DOHH2 (cell line): ENCODE measurements at regions not wholly inside any gene's neighbourhood (a gene's known extent, or its start where the extent isn't known, plus 50 kb on each side); places are given as distances from the start of the nearest gene placed in this dataset.

Experiments used
- H3F3A ChIP-seq: fragments of 200-600 bp; sonication (generic), shearing (Covaris generic); 2 replicates; pipeline ENCODE4 v1.6.0; 2016; ENCODE audit warnings: antibody characterized with exemption, mild to moderate bottlenecking; ENCODE audit not compliant: control insufficient read depth, insufficient read depth
- H3K27ac ChIP-seq: fragments of 200-600 bp; sonication (generic); 2 replicates; pipeline ENCODE4 v1.5.1; 2014; ENCODE audit warnings: low read depth, mild to moderate bottlenecking, low read length, moderate library complexity
- H3K27me3 ChIP-seq: fragments of 200-600 bp; sonication (generic); 2 replicates; pipeline ENCODE4 v1.6.1; 2014; ENCODE audit warnings: mild to moderate bottlenecking, low read length, mixed read lengths; ENCODE audit not compliant: control insufficient read depth
- H3K36me3 ChIP-seq: fragments of 200-600 bp; sonication (generic); 2 replicates; pipeline ENCODE4 v1.6.1; 2014; ENCODE audit warnings: mild to moderate bottlenecking, low read length, moderate library complexity, mixed read lengths; ENCODE audit not compliant: control insufficient read depth
- H3K4me1 ChIP-seq: fragments of 200-600 bp; sonication (generic); 2 replicates; pipeline ENCODE4 v1.6.1; 2014; ENCODE audit warnings: mild to moderate bottlenecking, low read length, mixed read lengths; ENCODE audit not compliant: control insufficient read depth
- H3K4me2 ChIP-seq: fragments of 200-600 bp; sonication (generic); 2 replicates; pipeline ENCODE4 v1.6.0; 2014; ENCODE audit warnings: mild to moderate bottlenecking, low read length, moderate library complexity
- H3K4me3 ChIP-seq: fragments of 200-600 bp; sonication (generic); 2 replicates; pipeline ENCODE4 v1.5.1; 2014; ENCODE audit warnings: mild to moderate bottlenecking, low read length, mixed read lengths
- H3K79me2 ChIP-seq: fragments of 200-600 bp; sonication (generic); 2 replicates; pipeline ENCODE4 v1.6.1; 2014; ENCODE audit warnings: mild to moderate bottlenecking, low read length, mixed read lengths; ENCODE audit not compliant: control insufficient read depth
- H3K9me2 ChIP-seq: fragments of 200-600 bp; sonication (generic); replicated peaks from 2 replicates; pipeline ENCODE4 v1.6.1; 2014; ENCODE audit warnings: mild to moderate bottlenecking, low read length, mixed read lengths; ENCODE audit not compliant: control insufficient read depth
- H3K9me3 ChIP-seq: fragments of 200-600 bp; sonication (generic); 2 replicates; pipeline ENCODE4 v1.6.1; 2014; ENCODE audit warnings: antibody characterized with exemption, low read length, mixed read lengths; ENCODE audit not compliant: control insufficient read depth, insufficient read depth
- H4K20me1 ChIP-seq: fragments of 200-600 bp; sonication (generic); 2 replicates; pipeline ENCODE4 v1.6.0; 2014; ENCODE audit warnings: low read depth, mild to moderate bottlenecking, antibody characterized with exemption, low read length, moderate library complexity; ENCODE audit not compliant: control insufficient read depth, insufficient read depth
- EZH2phosphoT487 ChIP-seq: fragments of 200-600 bp; sonication (generic); IDR thresholded peaks from 2 replicates; pipeline ENCODE4 v1.6.1; 2017; ENCODE audit warnings: borderline replicate concordance, mild to moderate bottlenecking, antibody characterized with exemption, low read length, moderate library complexity, mixed read lengths
- TF ChIP-seq, protein P1 (sequence below): fragments of 200-600 bp; sonication (generic); IDR thresholded peaks from one replicate; pipeline ENCODE4 v1.5.1; 2014; ENCODE audit warnings: antibody characterized with exemption, mild to moderate bottlenecking, low read depth, low read length; ENCODE audit not compliant: poor library complexity, severe bottlenecking

DNA sequence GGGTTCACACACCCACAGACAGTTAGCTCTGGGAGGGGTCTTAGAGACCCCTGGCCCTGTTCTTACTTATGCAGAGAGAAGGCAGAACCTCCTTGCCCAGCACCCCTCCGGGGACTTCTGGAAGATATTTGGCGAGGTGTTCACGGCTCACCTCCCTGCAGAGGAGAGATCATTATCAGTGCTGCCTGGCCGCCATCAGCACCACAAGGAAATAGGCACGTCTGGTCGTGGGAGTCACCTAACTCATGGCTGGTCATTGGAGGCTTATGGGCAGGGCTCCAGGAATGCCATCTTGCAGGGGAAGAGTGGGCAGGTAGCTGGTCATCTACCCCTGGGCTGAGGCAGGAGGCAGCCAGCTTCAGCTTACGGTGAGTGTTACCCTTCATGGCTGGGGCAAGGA is 189.4 kb downstream of the RPS24 start:
- H3K27me3 ChIP-seq, result no peaks in the 10 kb centered on the region
- no peak overlapping the region for H3K4me2 ChIP-seq
- no peaks in the 10 kb centered on the region for H3K36me3 ChIP-seq
- H3K27ac ChIP-seq, result no peak overlapping the region
- TF ChIP-seq, protein P1, sequence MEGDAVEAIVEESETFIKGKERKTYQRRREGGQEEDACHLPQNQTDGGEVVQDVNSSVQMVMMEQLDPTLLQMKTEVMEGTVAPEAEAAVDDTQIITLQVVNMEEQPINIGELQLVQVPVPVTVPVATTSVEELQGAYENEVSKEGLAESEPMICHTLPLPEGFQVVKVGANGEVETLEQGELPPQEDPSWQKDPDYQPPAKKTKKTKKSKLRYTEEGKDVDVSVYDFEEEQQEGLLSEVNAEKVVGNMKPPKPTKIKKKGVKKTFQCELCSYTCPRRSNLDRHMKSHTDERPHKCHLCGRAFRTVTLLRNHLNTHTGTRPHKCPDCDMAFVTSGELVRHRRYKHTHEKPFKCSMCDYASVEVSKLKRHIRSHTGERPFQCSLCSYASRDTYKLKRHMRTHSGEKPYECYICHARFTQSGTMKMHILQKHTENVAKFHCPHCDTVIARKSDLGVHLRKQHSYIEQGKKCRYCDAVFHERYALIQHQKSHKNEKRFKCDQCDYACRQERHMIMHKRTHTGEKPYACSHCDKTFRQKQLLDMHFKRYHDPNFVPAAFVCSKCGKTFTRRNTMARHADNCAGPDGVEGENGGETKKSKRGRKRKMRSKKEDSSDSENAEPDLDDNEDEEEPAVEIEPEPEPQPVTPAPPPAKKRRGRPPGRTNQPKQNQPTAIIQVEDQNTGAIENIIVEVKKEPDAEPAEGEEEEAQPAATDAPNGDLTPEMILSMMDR, result no peak
- TF ChIP-seq EZH2phosphoT487, result no peak
- H3K79me2 ChIP-seq, result no peaks in the 10 kb centered on the region
- H3F3A ChIP-seq, result no peaks in the 10 kb centered on the region
- no peaks in the 10 kb centered on the region for H3K4me1 ChIP-seq
- H3K9me2 ChIP-seq, result no peaks in the 10 kb centered on the region
- no peaks in the 10 kb centered on the region for H4K20me1 ChIP-seq
- no peak overlapping the region for H3K4me3 ChIP-seq
- H3K9me3 ChIP-seq, result no peaks in the 10 kb centered on the region

DNA sequence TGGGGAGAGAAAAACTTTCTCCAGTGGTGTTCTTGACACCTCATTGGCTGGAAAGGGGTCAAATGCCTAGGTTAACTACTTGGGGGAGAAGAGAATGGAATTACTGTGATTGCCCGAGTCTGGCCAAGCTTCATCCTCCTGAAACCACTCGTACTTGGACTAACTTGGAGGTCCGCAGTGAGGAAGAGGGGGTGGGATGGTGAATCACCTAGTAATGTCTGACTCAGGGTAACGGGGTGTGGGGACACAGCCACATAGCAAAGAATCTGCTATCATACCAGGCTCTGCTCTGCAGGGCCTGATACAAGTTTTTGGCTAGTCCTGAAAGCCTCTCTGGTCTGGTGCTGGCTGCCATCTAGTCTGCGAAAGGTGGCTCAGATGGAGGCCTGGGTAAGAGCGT is 190.9 kb downstream of the RPS24 start:
- H3K79me2 ChIP-seq, result no peaks in the 10 kb centered on the region
- no peaks in the 10 kb centered on the region for H3K36me3 ChIP-seq
- H3K4me1 ChIP-seq, result no peaks in the 10 kb centered on the region
- no peak overlapping the region for H3K4me3 ChIP-seq
- H3K4me2 ChIP-seq, result no peak overlapping the region
- no peaks in the 10 kb centered on the region for H4K20me1 ChIP-seq
- no peaks in the 10 kb centered on the region for H3F3A ChIP-seq
- H3K27me3 ChIP-seq, result no peaks in the 10 kb centered on the region
- TF ChIP-seq EZH2phosphoT487, result no peak
- TF ChIP-seq, protein P1, result no peak
- H3K9me2 ChIP-seq, result no peaks in the 10 kb centered on the region
- H3K27ac ChIP-seq, result no peak overlapping the region
- no peaks in the 10 kb centered on the region for H3K9me3 ChIP-seq

DNA sequence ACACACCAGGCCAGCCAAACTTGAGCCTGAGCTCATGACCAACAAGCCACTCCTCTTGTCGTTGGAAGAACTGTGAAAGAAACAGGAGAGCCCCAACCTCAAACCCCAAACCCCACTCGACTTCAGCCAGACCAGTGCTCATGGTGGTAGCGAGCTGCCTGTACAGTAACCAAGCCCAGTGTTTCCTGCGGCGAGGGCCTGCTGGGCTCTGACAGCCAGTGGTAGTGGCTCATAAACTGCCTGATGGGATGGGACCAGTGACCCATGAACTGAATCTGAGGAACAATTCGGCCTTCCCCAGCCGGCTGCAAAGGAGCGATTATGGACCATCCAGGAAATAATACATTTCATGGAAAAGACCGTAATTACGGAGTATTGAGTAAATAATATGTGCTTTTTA is 191.9 kb downstream of the RPS24 start:
- Histone ChIP-seq H3K36me3 (no peaks in the 10 kb centered on the region), H4K20me1 (no peaks in the 10 kb centered on the region), H3K9me2 (no peaks in the 10 kb centered on the region), H3K4me3 (no peak overlapping the region), H3K27ac (no peak overlapping the region), H3K79me2 (no peaks in the 10 kb centered on the region), H3K27me3 (no peaks in the 10 kb centered on the region), H3K4me1 (no peaks in the 10 kb centered on the region), H3K4me2 (no peak overlapping the region), H3F3A (no peaks in the 10 kb centered on the region), H3K9me3 (no peaks in the 10 kb centered on the region)
- TF ChIP-seq, protein P1, result no peak
- TF ChIP-seq EZH2phosphoT487, result no peak

DNA sequence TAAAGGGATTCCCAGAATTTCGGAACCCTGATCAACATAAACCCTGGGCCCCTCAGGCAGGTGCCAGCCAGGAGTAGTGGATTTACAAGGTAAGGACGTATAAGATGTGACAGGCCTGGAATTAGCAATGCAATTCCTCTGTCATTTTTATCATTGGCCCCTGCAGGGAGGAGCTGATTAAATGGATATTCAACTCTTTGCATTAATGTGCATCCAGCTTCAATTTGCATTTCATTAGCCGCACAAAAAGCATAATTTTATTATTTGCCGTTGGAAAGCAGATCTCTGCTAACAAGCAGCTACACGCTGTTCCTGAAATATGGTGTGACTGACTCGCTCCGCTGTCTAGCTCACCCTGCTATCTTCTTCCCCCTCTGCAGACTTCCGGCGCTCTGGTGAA is 195.8 kb downstream of the RPS24 start:
- no peaks in the 10 kb centered on the region for H3F3A ChIP-seq
- no peaks in the 10 kb centered on the region for H3K79me2 ChIP-seq
- H3K27me3 ChIP-seq, result peaks cover 3% of the 10 kb centered on the region; the same call in 1 of the 2 replicates
- no peaks in the 10 kb centered on the region for H3K36me3 ChIP-seq
- H3K4me3 ChIP-seq, result no peak overlapping the region
- H3K27ac ChIP-seq, result no peak overlapping the region
- no peaks in the 10 kb centered on the region for H3K9me2 ChIP-seq
- no peaks in the 10 kb centered on the region for H3K9me3 ChIP-seq
- H4K20me1 ChIP-seq, result no peaks in the 10 kb centered on the region
- TF ChIP-seq, protein P1, result no peak
- TF ChIP-seq EZH2phosphoT487, result no peak
- H3K4me1 ChIP-seq, result no peaks in the 10 kb centered on the region
- no peak overlapping the region for H3K4me2 ChIP-seq
